Transverse colon (tissue), 4 donors: ENCODE measurements at regions not wholly inside any gene's neighbourhood (a gene's known extent, or its start where the extent isn't known, plus 50 kb on each side); places are given as distances from the start of the nearest gene placed in this dataset.
"Not testable (repeated sequence)": the region's sequence is repeated elsewhere in the genome, so short reads cannot be mapped to it uniquely, and the experiment has no call there.

Experiments
- DNase-seq: peaks from one replicate; pipeline ENCODE4 v3.0.0-alpha.2; 2019
- H3K27ac ChIP-seq, 4 donors: fragments of 200-600 bp; sonication (generic); 2 replicates each; pipeline ENCODE4 v1.5.1; 2016 to 2018; ENCODE audit warnings: inconsistent platforms in 4 of 4
- H3K27me3 ChIP-seq: fragments of 200-600 bp; sonication (generic); 2 replicates; pipeline ENCODE4 v1.5.1; 2017; ENCODE audit warnings: inconsistent platforms
- H3K36me3 ChIP-seq, 4 donors: fragments of 200-600 bp; sonication (generic); 2 replicates each; pipeline ENCODE4 v1.5.1; 2017 to 2019; ENCODE audit warnings: inconsistent platforms in 4 of 4
- H3K4me1 ChIP-seq, 4 donors: fragments of 200-600 bp; sonication (generic); 2 replicates each; pipeline ENCODE4 v1.5.1; 2017 to 2020; ENCODE audit warnings: inconsistent platforms in 4 of 4
- H3K4me3 ChIP-seq, 4 donors: fragments of 200-600 bp; sonication (generic); 1 replicate in 1 of 4; 2 replicates in 3 of 4; pipeline versions ENCODE4 v1.5.1 to v1.6.1; 2017 to 2019; ENCODE audit warnings: inconsistent platforms in 4 of 4
- H3K9me3 ChIP-seq, 2 donors: fragments of 200-600 bp; sonication (generic); 2 replicates each; pipeline ENCODE4 v1.5.1; 2017 to 2019; ENCODE audit warnings: inconsistent platforms in 2 of 2
- CTCF ChIP-seq, 5 experiments: fragments of 200-600 bp in 3 of 5; fragments of 450-650 bp in 2 of 5; sonication (generic) in 3 of 5; IDR thresholded peaks; 1 replicate in 2 of 5; 2 replicates in 3 of 5; pipeline ENCODE4 v1.5.1; 2016 to 2017; ENCODE audit warnings: antibody characterized with exemption in 5 of 5, inconsistent platforms in 3 of 5, mild to moderate bottlenecking in 2 of 5, moderate library complexity in 1 of 5
- EP300 ChIP-seq: sonication (generic); formaldehyde crosslinking; IDR thresholded peaks from one replicate; pipeline ENCODE4 v1.6.1; 2017; ENCODE audit warnings: antibody characterized with exemption, low read depth
- POLR2A ChIP-seq: fragments of 450-650 bp; IDR thresholded peaks from one replicate; pipeline ENCODE4 v1.6.1; 2016; ENCODE audit warnings: antibody characterized with exemption, mild to moderate bottlenecking, moderate library complexity
- POLR2AphosphoS5 ChIP-seq, 3 donors: sonication (generic); formaldehyde crosslinking; IDR thresholded peaks; one replicate each; pipeline ENCODE4 v1.6.1; 2016; ENCODE audit warnings: antibody characterized with exemption in 3 of 3
- WGBS, 2 donors: methylation state at CpG; one replicate each; pipeline ENCODE4 v1.1.5; 2018; ENCODE audit warnings: low coverage in 1 of 2; 5-methylcytosine and 5-hydroxymethylcytosine counted together
- in situ Hi-C, 4 donors: fragments of 200-750 bp; cut with MboI; loops; one replicate each; pipeline versions ENCODE4 v1.15.0 to v1.15.1; 2017; ENCODE audit warnings: low sequenced_read_pairs in 3 of 4, low pct_ligation_motif_present in 1 of 4, low pct_unique_long_range_greater_than_20kb in 1 of 4
- intact Hi-C: fragments of 100-400 bp; cut with DNase I; formaldehyde crosslinking; loops from one replicate; pipeline ENCODE4 v1.15.1; 2023; ENCODE audit warnings: low total_unique reads

DNA sequence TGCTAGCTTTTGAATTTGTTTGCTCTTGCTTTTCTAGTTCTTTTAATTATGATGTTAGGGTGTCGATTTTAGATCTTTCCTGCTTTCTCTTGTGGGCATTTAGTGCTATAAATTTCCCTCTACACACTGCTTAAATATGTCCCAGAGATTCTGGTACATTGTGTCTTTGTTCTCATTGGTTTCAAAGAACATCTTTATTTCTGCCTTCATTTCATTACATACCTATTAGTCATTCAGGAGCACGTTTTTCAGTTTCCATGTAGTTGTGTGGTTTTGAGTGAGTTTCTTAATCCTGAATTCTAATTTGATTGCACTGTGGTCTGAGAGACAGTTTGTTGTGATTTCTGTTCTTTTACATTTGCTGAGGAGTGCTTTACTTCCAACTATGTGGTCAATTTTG lies 51.2 kb upstream of the MB21D2 start:
- DNase-seq, H3K9me3 ChIP-seq, in situ Hi-C loops, intact Hi-C loops, H3K4me1 ChIP-seq, H3K27me3 ChIP-seq, H3K4me3 ChIP-seq, H3K36me3 ChIP-seq, H3K27ac ChIP-seq: not testable (repeated sequence)
- 45 to 48% methylated on average over 2 of the region's 2 CpGs for WGBS, 2 donors

- Histone ChIP-seq H3K4me1 (no peaks in the 10 kb centered on the region), H3K36me3 (no peaks in the 10 kb centered on the region), H3K27ac (no peak overlapping the region), H3K4me3 (no peak overlapping the region), H3K9me3 (no peaks in the 10 kb centered on the region), H3K27me3 (no peaks in the 10 kb centered on the region)
- 73 to 74% methylated on average over 5 of the region's 5 CpGs for WGBS, 2 donors
- TF ChIP-seq POLR2A (no peak), CTCF (IDR thresholded peaks at IDR 0.05) (no peak), POLR2AphosphoS5 (IDR thresholded peaks at IDR 0.05) (no peak), EP300 (no peak)
- in situ Hi-C loops (no loop called here), intact Hi-C loops (no loop called here)
- no peak for DNase-seq
Measured at GRCh38 chr3:192980632-192981031, 63.0 kb upstream of the MB21D2 start.

DNA sequence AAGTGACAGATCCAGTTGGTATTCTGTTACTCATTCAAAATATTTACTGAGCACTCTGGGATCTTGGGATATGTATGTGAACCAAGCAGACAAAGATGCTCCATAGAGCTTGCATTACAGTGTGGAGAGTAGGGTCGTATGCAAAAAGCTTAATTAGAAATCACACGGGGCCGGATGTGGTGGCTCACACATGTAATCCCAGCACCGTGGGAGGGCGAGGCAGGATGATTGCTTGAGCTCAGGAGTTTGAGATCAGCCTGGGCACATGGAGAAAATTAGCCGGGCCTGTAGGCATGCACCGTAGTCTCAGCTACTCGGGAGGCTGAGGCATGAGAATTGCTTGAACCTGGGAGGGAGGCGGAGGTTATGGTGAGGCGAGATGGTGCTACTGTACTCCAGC lies 68.7 kb upstream of the MB21D2 start:
- no peak for TF ChIP-seq POLR2A
- Histone ChIP-seq H3K27ac (no peak overlapping the region), H3K4me3 (no peak overlapping the region), H3K27me3 (no peaks in the 10 kb centered on the region), H3K9me3 (no peaks in the 10 kb centered on the region), H3K4me1 (no peaks in the 10 kb centered on the region), H3K36me3 (no peaks in the 10 kb centered on the region)
- in situ Hi-C loops (no loop called here), intact Hi-C loops (no loop called here)
- no peak for DNase-seq
- WGBS, 2 donors, result 91 to 92% methylated on average over 8 to 10 of the region's 10 CpGs

- H3K36me3 ChIP-seq, result no peaks in the 10 kb centered on the region
- no peak overlapping the region for H3K27ac ChIP-seq
- peaks cover 0 to 5% (median 0%) of the 10 kb centered on the region in 4 donors for H3K4me1 ChIP-seq
- WGBS, 2 donors, result 75 to 80% methylated on average over 1 to 2 of the region's 2 CpGs
- no peak for DNase-seq
- no peaks in the 10 kb centered on the region for H3K27me3 ChIP-seq
- intact Hi-C loops, result no loop called here
- no peaks in the 10 kb centered on the region for H3K9me3 ChIP-seq
- in situ Hi-C loops, result no loop called here
- TF ChIP-seq POLR2AphosphoS5 (IDR thresholded peaks at IDR 0.05) (no peak), EP300 (no peak), CTCF (IDR thresholded peaks at IDR 0.05) (no peak)
- no peak overlapping the region for H3K4me3 ChIP-seq
Measured at GRCh38 chr3:192991356-192991755, 73.7 kb upstream of the MB21D2 start.

DNA sequence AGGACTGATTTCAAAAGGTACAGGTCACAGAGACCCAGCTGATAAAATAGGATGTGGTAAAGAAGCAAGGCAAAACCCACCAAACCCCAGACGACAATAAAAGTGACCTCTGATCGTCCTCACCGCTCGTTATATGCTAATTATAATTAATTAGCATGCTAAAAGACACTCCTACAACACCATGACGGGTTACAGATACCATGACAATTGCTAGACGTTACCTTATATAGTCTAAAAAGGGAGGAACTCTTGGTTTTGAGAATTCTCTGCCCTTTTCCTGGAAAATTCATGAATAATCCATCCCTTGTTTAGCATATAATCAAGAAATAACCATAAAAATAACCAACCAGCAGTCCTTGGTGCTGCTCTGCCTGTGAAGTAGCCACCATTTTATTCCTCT lies 74.7 kb upstream of the MB21D2 start:
- Histone ChIP-seq H3K27me3 (no peaks in the 10 kb centered on the region), H3K4me3 (no peak overlapping the region), H3K4me1 (peaks cover 0 to 5% (median 0%) of the 10 kb centered on the region in 4 donors), H3K27ac (no peak overlapping the region), H3K9me3 (no peaks in the 10 kb centered on the region), H3K36me3 (no peaks in the 10 kb centered on the region)
- intact Hi-C loops, result no loop called here
- 70 to 80% methylated on average over 3 to 6 of the region's 6 CpGs for WGBS, 2 donors
- no peak for DNase-seq
- in situ Hi-C loops, result no loop called here
- TF ChIP-seq POLR2AphosphoS5 (IDR thresholded peaks at IDR 0.05) (no peak), POLR2A (no peak), CTCF (IDR thresholded peaks at IDR 0.05) (no peak), EP300 (no peak)
